Mesenchymal stem cell (in vitro differentiated cells and primary cell): ENCODE measurements at regions not wholly inside any gene's neighbourhood (a gene's known extent, or its start where the extent isn't known, plus 50 kb on each side); places are given as distances from the start of the nearest gene placed in this dataset.

ENCODE experiments used
- DNase-seq: peaks from one replicate; pipeline ENCODE4 v3.0.0-alpha.2; 2013
- H2AFZ ChIP-seq: one replicate; pipeline ENCODE4 v1.6.1; 2013; ENCODE audit warnings: low read depth, mild to moderate bottlenecking, control low read depth, inconsistent platforms, low read length, moderate library complexity
- H2AK5ac ChIP-seq: 2 replicates; pipeline ENCODE4 v1.6.1; 2013; ENCODE audit warnings: low read length, moderate library complexity, mild to moderate bottlenecking, inconsistent platforms; ENCODE audit not compliant: severe bottlenecking
- H2BK120ac ChIP-seq: one replicate; pipeline ENCODE4 v1.6.1; 2013; ENCODE audit warnings: low read depth, mild to moderate bottlenecking, inconsistent platforms, low read length, moderate library complexity
- H2BK12ac ChIP-seq, 2 experiments: one replicate each; pipeline ENCODE4 v1.6.1; 2013; ENCODE audit warnings: inconsistent platforms in 2 of 2, low read length in 2 of 2, mild to moderate bottlenecking in 2 of 2, moderate library complexity in 2 of 2, control low read depth in 1 of 2
- H2BK15ac ChIP-seq: one replicate; pipeline ENCODE4 v1.6.1; 2013; ENCODE audit warnings: mild to moderate bottlenecking, low read depth, inconsistent platforms; ENCODE audit not compliant: poor library complexity, severe bottlenecking
- H2BK5ac ChIP-seq: 2 replicates; pipeline ENCODE4 v1.6.1; 2013; ENCODE audit warnings: low read depth, mild to moderate bottlenecking, low read length, control low read depth, inconsistent platforms; ENCODE audit not compliant: poor library complexity, severe bottlenecking
- H3K14ac ChIP-seq, 2 experiments: one replicate each; pipeline ENCODE4 v1.6.1; 2013; ENCODE audit warnings: inconsistent platforms in 2 of 2, low read length in 2 of 2, control low read depth in 1 of 2, mild to moderate bottlenecking in 1 of 2, moderate library complexity in 1 of 2
- H3K18ac ChIP-seq, 2 experiments: one replicate each; pipeline ENCODE4 v1.6.1; 2013; ENCODE audit warnings: inconsistent platforms in 2 of 2, low read length in 2 of 2, control low read depth in 1 of 2, low read depth in 1 of 2, mild to moderate bottlenecking in 1 of 2
- H3K23ac ChIP-seq, 2 experiments: one replicate each; pipeline ENCODE4 v1.6.1; 2013; ENCODE audit warnings: inconsistent platforms in 2 of 2, low read length in 2 of 2, mild to moderate bottlenecking in 2 of 2, moderate library complexity in 2 of 2, control low read depth in 1 of 2
- H3K27ac ChIP-seq: 2 replicates; pipeline ENCODE4 v1.5.1; 2013; ENCODE audit warnings: mild to moderate bottlenecking, moderate library complexity, low read length, control low read depth, inconsistent platforms; ENCODE audit not compliant: poor library complexity, severe bottlenecking
- H3K27me3 ChIP-seq, 2 experiments: 2 replicates each; pipeline versions ENCODE4 v1.6.1 to v1.7.0; 2013; ENCODE audit warnings: low read length in 2 of 2, mild to moderate bottlenecking in 2 of 2, moderate library complexity in 2 of 2, control low read depth in 1 of 2, inconsistent platforms in 1 of 2; ENCODE audit not compliant: control insufficient read depth in 1 of 2, insufficient read depth in 1 of 2
- H3K36me3 ChIP-seq, 2 experiments: 2 replicates each; pipeline versions ENCODE4 v1.6.1 to v1.7.0; 2013; ENCODE audit warnings: low read length in 2 of 2, control low read depth in 1 of 2, inconsistent platforms in 1 of 2, low read depth in 1 of 2, mild to moderate bottlenecking in 1 of 2; ENCODE audit not compliant: insufficient read depth in 2 of 2, control insufficient read depth in 1 of 2
- H3K4ac ChIP-seq, 2 experiments: one replicate each; pipeline ENCODE4 v1.6.1; 2013; ENCODE audit warnings: inconsistent platforms in 2 of 2, low read length in 2 of 2, mild to moderate bottlenecking in 2 of 2, moderate library complexity in 2 of 2, control low read depth in 1 of 2, low read depth in 1 of 2
- H3K4me1 ChIP-seq: 2 replicates; pipeline ENCODE4 v1.6.1; 2013; ENCODE audit warnings: low read depth, low read length, control low read depth; ENCODE audit not compliant: control insufficient read depth, insufficient read depth
- H3K4me2 ChIP-seq: 2 replicates; pipeline ENCODE4 v1.6.1; 2013; ENCODE audit warnings: low read length, mild to moderate bottlenecking, inconsistent platforms; ENCODE audit not compliant: poor library complexity, severe bottlenecking
- H3K4me3 ChIP-seq, 2 experiments: 2 replicates each; pipeline versions ENCODE4 v1.5.1 to v1.7.0; 2013; ENCODE audit warnings: low read length in 2 of 2, mild to moderate bottlenecking in 2 of 2, control low read depth in 1 of 2, low read depth in 1 of 2; ENCODE audit not compliant: insufficient read depth in 1 of 2
- H3K79me1 ChIP-seq: replicated peaks from 2 replicates; pipeline ENCODE4 v1.6.1; 2013; ENCODE audit warnings: mild to moderate bottlenecking, control low read depth, low read length, inconsistent platforms; ENCODE audit not compliant: poor library complexity, severe bottlenecking
- H3K9ac ChIP-seq: 2 replicates; pipeline ENCODE4 v1.7.0; 2013; ENCODE audit warnings: mild to moderate bottlenecking, low read length, moderate library complexity
- H3K9me3 ChIP-seq: 2 replicates; pipeline ENCODE4 v1.7.0; 2013; ENCODE audit warnings: mild to moderate bottlenecking, low read length; ENCODE audit not compliant: control insufficient read depth
- H4K8ac ChIP-seq: one replicate; pipeline ENCODE4 v1.6.1; 2013; ENCODE audit warnings: inconsistent platforms, mild to moderate bottlenecking, low read length, moderate library complexity
- H4K91ac ChIP-seq: one replicate; pipeline ENCODE4 v1.6.1; 2013; ENCODE audit warnings: mild to moderate bottlenecking, low read length, inconsistent platforms
- WGBS: methylation state at CpG from one replicate; pipeline ENCODE4 v1.1.7; 2013; ENCODE audit warnings: mixed read lengths; 5-methylcytosine and 5-hydroxymethylcytosine counted together

- H3K4ac ChIP-seq: no peak overlapping the region
- H3K4me3 ChIP-seq: no peak overlapping the region
- H3K9me3 ChIP-seq: no peaks in the 10 kb centered on the region
- H3K79me1 ChIP-seq: no peaks in the 10 kb centered on the region
- H2BK120ac ChIP-seq: no peak overlapping the region
- H2AFZ ChIP-seq: no peak overlapping the region
- 93% methylated on average over 4 of the region's 4 CpGs for WGBS
- H3K18ac ChIP-seq: no peak overlapping the region
- no peak for DNase-seq
- H2BK15ac ChIP-seq: no peak overlapping the region
- H3K4me2 ChIP-seq: no peak overlapping the region
- H3K4me1 ChIP-seq: no peaks in the 10 kb centered on the region
- H2AK5ac ChIP-seq: no peak overlapping the region
- no peak overlapping the region for H3K9ac ChIP-seq
- H4K8ac ChIP-seq: no peak overlapping the region
- H3K27ac ChIP-seq: no peak overlapping the region
- H4K91ac ChIP-seq: no peak overlapping the region
- no peaks in the 10 kb centered on the region for H3K27me3 ChIP-seq
- H3K14ac ChIP-seq: no peak overlapping the region
- no peak overlapping the region for H2BK5ac ChIP-seq
- no peak overlapping the region for H3K23ac ChIP-seq
- no peak overlapping the region for H2BK12ac ChIP-seq
- H3K36me3 ChIP-seq: no peaks in the 10 kb centered on the region
Measured at GRCh38 chr2:21469564-21469963, 345.8 kb downstream of the TDRD15 start.

GRCh38 chr2:21480162-21480561 lies 356.4 kb downstream of the TDRD15 start:
- no peak overlapping the region for H3K27ac ChIP-seq
- no peak overlapping the region for H3K9ac ChIP-seq
- no peak overlapping the region for H3K23ac ChIP-seq
- no peak overlapping the region for H3K4ac ChIP-seq
- H2BK12ac ChIP-seq: no peak overlapping the region
- H2BK5ac ChIP-seq: no peak overlapping the region
- no peak overlapping the region for H2AK5ac ChIP-seq
- peaks cover 15% of the 10 kb centered on the region for H3K9me3 ChIP-seq
- no peak overlapping the region for H3K18ac ChIP-seq
- no peak overlapping the region for H2AFZ ChIP-seq
- H3K27me3 ChIP-seq: no peaks in the 10 kb centered on the region
- H3K4me2 ChIP-seq: no peak overlapping the region
- H3K14ac ChIP-seq: no peak overlapping the region
- no peak for DNase-seq
- no peaks in the 10 kb centered on the region for H3K36me3 ChIP-seq
- no peak overlapping the region for H2BK15ac ChIP-seq
- no peak overlapping the region for H3K4me3 ChIP-seq
- WGBS: 58% methylated on average over 2 of the region's 2 CpGs
- H4K8ac ChIP-seq: no peak overlapping the region
- H3K79me1 ChIP-seq: no peaks in the 10 kb centered on the region
- H3K4me1 ChIP-seq: no peaks in the 10 kb centered on the region
- no peak overlapping the region for H2BK120ac ChIP-seq
- H4K91ac ChIP-seq: no peak overlapping the region

GRCh38 chr2:21484643-21485042 lies 360.9 kb downstream of the TDRD15 start:
- no peak overlapping the region for H3K4me3 ChIP-seq
- no peak overlapping the region for H2BK120ac ChIP-seq
- H3K79me1 ChIP-seq: no peaks in the 10 kb centered on the region
- WGBS: 97% methylated on average over 7 of the region's 8 CpGs
- no peak overlapping the region for H2BK12ac ChIP-seq
- no peak overlapping the region for H3K27ac ChIP-seq
- H3K23ac ChIP-seq: no peak overlapping the region
- no peak overlapping the region for H4K91ac ChIP-seq
- no peak overlapping the region for H3K4ac ChIP-seq
- no peak overlapping the region for H4K8ac ChIP-seq
- no peak overlapping the region for H2BK15ac ChIP-seq
- no peaks in the 10 kb centered on the region for H3K36me3 ChIP-seq
- no peaks in the 10 kb centered on the region for H3K27me3 ChIP-seq
- H3K9me3 ChIP-seq: peaks cover 22% of the 10 kb centered on the region
- DNase-seq: no peak
- no peak overlapping the region for H3K9ac ChIP-seq
- H3K14ac ChIP-seq: no peak overlapping the region
- H3K4me1 ChIP-seq: no peaks in the 10 kb centered on the region
- no peak overlapping the region for H2BK5ac ChIP-seq
- no peak overlapping the region for H2AK5ac ChIP-seq
- H2AFZ ChIP-seq: no peak overlapping the region
- H3K18ac ChIP-seq: no peak overlapping the region
- H3K4me2 ChIP-seq: no peak overlapping the region

GRCh38 chr2:21486445-21486844 lies 362.7 kb downstream of the TDRD15 start:
- WGBS: 35% methylated on average over 1 of the region's 2 CpGs
- Histone ChIP-seq H3K27me3 (no peaks in the 10 kb centered on the region), H4K91ac (no peak overlapping the region), H3K9me3 (peaks cover 30% of the 10 kb centered on the region), H2AFZ (no peak overlapping the region), H3K4me1 (no peaks in the 10 kb centered on the region), H3K18ac (no peak overlapping the region), H3K4me2 (no peak overlapping the region), H2BK5ac (no peak overlapping the region), H2BK12ac (no peak overlapping the region), H3K79me1 (no peaks in the 10 kb centered on the region), H3K14ac (no peak overlapping the region), H2BK120ac (no peak overlapping the region), H3K23ac (no peak overlapping the region), H3K4ac (no peak overlapping the region), H4K8ac (no peak overlapping the region), H3K4me3 (no peak overlapping the region), H2BK15ac (no peak overlapping the region), H3K9ac (no peak overlapping the region), H2AK5ac (no peak overlapping the region), H3K36me3 (no peaks in the 10 kb centered on the region), H3K27ac (no peak overlapping the region)
- DNase-seq: no peak
